IPS-20b (cell line): ENCODE measurements at regions not wholly inside any gene's neighbourhood (a gene's known extent, or its start where the extent isn't known, plus 50 kb on each side); places are given as distances from the start of the nearest gene placed in this dataset.
"Not testable (repeated sequence)": the region's sequence is repeated elsewhere in the genome, so short reads cannot be mapped to it uniquely, and the experiment has no call there.

Source experiments
- H3K27ac ChIP-seq: one replicate; pipeline ENCODE4 v1.5.1; 2013; ENCODE audit warnings: low read length
- H3K27me3 ChIP-seq: 2 replicates; pipeline ENCODE4 v1.6.1; 2013; ENCODE audit warnings: mild to moderate bottlenecking, low read length, inconsistent platforms; ENCODE audit not compliant: insufficient read depth
- H3K36me3 ChIP-seq: 2 replicates; pipeline ENCODE4 v1.6.1; 2013; ENCODE audit warnings: low read depth, mild to moderate bottlenecking, inconsistent platforms, low read length, moderate library complexity; ENCODE audit not compliant: insufficient read depth
- H3K4me1 ChIP-seq: 2 replicates; pipeline ENCODE4 v1.6.1; 2013; ENCODE audit warnings: mild to moderate bottlenecking, control low read depth, inconsistent platforms, low read length, moderate library complexity; ENCODE audit not compliant: insufficient read depth
- H3K4me3 ChIP-seq: 2 replicates; pipeline ENCODE4 v1.5.1; 2013; ENCODE audit warnings: mild to moderate bottlenecking, low read length, inconsistent platforms
- H3K9ac ChIP-seq: 2 replicates; pipeline ENCODE4 v1.6.1; 2013; ENCODE audit warnings: low read depth, mild to moderate bottlenecking, inconsistent platforms, low read length, moderate library complexity
- H3K9me3 ChIP-seq: 2 replicates; pipeline ENCODE4 v1.6.1; 2013; ENCODE audit warnings: mild to moderate bottlenecking, low read depth, low read length, inconsistent platforms; ENCODE audit not compliant: insufficient read depth

DNA sequence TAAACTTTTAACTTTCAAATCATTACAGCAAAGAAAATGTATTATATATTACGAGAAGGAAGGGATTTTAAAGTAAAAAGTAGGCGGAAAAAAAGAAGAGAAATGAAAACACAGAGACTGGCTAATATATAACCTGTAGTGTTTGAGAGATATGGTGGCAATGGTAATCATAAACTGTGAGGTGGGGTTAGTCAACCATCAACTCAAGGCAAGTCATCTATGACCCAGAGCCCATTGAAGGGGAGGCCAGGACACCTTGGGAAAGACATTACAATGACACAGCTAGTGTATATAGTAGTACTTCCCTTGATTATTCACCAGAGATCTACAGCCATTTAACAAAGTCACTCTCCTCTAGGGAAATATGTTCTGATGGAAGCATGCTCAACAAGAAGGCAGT lies 423.9 kb upstream of the PITX2 start:
- no peak overlapping the region for H3K9ac ChIP-seq
- no peaks in the 10 kb centered on the region for H3K27me3 ChIP-seq
- no peaks in the 10 kb centered on the region for H3K36me3 ChIP-seq
- peaks cover 3% of the 10 kb centered on the region; the same call in 1 of the 2 replicates for H3K4me1 ChIP-seq
- no peak overlapping the region for H3K4me3 ChIP-seq
- no peaks in the 10 kb centered on the region; the same call in 1 of the 2 replicates for H3K9me3 ChIP-seq
- H3K27ac ChIP-seq = no peak overlapping the region

DNA sequence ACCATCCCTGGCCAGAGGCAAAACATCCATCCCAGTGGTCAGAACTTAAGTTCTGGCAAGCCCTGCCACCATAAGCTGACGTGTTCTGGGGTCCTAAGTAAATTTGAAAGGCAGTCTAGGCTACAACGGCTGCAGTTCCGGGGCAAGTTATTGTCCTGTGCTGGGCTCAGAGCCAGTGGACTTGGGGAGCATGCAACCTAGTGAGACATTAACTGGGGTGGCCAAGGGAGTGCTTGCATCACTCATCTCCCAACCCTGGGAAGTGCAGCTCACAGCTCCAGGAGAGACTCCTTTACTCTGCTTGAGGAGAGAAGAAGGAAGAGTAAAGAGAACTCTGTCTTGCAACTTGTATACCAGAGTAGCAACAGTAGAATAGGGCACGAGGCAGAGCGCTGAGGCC lies 425.4 kb upstream of the PITX2 start:
- Histone ChIP-seq H3K9ac (no peak overlapping the region), H3K27ac (no peak overlapping the region), H3K4me1 (no peaks in the 10 kb centered on the region), H3K36me3 (no peaks in the 10 kb centered on the region), H3K27me3 (no peaks in the 10 kb centered on the region), H3K9me3 (no peaks in the 10 kb centered on the region; the same call in 1 of the 2 replicates), H3K4me3 (no peak overlapping the region)

DNA sequence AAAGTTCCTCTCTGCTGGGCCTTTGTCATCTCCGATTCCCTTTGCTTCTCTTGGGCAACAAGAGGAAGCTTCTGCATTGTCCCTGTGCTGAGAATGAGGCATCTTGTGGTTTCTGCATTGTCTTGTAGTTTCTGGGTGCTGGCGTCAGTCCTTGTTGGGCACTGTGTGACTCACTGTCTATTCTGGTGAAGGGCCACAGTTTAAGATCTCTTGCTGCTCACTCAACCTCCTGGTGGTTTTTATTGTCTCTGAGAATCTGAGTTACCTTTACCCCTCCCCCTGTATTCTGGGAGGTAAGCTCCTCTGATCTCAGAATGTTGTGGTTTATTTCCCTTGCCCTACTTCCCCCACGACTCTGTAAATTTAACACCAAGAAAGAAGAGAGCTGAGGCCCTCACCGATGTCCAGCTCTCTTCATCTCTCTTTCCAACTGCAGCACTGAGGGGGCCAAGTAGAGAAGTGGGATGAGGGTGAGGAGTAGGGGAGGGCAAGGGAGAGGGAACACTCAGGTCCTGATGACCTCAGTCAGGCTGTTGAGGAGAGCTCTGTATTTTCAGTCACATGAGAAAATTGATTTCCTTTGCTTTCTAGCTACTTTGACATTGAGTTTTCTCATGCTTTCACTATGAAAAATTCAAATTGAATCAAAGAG lies 441.6 kb upstream of the PITX2 start:
- Histone ChIP-seq H3K9me3 (no peaks in the 10 kb centered on the region), H3K9ac (no peak overlapping the region), H3K27me3 (no peaks in the 10 kb centered on the region), H3K4me3 (no peak overlapping the region), H3K27ac (no peak overlapping the region), H3K36me3 (no peaks in the 10 kb centered on the region), H3K4me1 (peaks cover 4% of the 10 kb centered on the region; the same call in 1 of the 2 replicates)

- Histone ChIP-seq H3K4me3 (no peak overlapping the region), H3K27me3 (no peaks in the 10 kb centered on the region), H3K27ac (no peak overlapping the region), H3K9ac (no peak overlapping the region), H3K9me3 (no peaks in the 10 kb centered on the region), H3K4me1 (peaks cover 4% of the 10 kb centered on the region; the same call in 1 of the 2 replicates), H3K36me3 (no peaks in the 10 kb centered on the region)
Observed at GRCh38 chr4:111066001-111066400, 443.1 kb upstream of the PITX2 start.

DNA sequence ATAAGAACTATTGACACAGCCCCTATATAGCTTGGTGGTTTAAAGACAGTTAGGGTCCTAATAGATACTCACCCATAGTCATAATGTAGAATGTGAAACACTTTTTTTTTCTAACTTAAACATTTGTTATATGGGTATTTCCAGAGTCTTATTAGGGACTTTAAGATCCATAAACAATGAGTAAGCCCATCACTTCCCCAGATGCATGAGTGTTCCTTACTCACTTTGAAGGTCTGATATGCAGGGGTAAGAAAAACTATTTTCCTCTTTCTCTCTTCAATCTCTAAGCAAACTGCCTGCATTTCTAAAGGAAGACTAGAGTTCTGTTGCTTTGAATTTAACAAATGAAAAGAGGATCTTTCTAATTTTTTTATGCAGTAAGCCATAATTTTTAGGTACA lies 443.6 kb upstream of the PITX2 start:
- no peak overlapping the region for H3K27ac ChIP-seq
- H3K36me3 ChIP-seq = no peaks in the 10 kb centered on the region
- no peak overlapping the region for H3K4me3 ChIP-seq
- H3K9ac ChIP-seq = no peak overlapping the region
- peaks cover 4% of the 10 kb centered on the region; the same call in 1 of the 2 replicates for H3K4me1 ChIP-seq
- H3K27me3 ChIP-seq = no peaks in the 10 kb centered on the region
- no peaks in the 10 kb centered on the region for H3K9me3 ChIP-seq

DNA sequence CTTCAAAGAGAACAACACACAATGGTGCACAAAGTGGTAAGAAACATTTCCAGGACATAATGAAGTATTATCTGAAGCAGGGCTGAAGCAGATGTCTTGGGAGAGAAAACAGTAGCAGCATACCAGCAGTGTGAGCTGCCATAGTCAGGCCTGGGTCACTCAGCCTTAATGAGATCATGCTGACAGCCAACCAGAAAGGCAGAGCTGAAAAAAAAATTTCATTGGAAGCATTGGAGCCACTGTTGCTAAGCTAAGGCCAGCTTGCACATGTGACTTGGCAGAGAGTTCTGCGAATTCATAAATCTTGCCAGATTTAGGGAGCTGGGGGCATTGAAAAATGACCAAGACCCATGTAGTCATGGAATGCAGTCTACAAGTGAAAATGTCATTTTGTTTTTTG lies 444.0 kb upstream of the PITX2 start:
- peaks cover 4% of the 10 kb centered on the region; the same call in 1 of the 2 replicates for H3K4me1 ChIP-seq
- H3K9me3 ChIP-seq = no peaks in the 10 kb centered on the region
- no peak overlapping the region for H3K9ac ChIP-seq
- no peaks in the 10 kb centered on the region for H3K27me3 ChIP-seq
- no peaks in the 10 kb centered on the region for H3K36me3 ChIP-seq
- no peak overlapping the region for H3K27ac ChIP-seq
- no peak overlapping the region for H3K4me3 ChIP-seq

DNA sequence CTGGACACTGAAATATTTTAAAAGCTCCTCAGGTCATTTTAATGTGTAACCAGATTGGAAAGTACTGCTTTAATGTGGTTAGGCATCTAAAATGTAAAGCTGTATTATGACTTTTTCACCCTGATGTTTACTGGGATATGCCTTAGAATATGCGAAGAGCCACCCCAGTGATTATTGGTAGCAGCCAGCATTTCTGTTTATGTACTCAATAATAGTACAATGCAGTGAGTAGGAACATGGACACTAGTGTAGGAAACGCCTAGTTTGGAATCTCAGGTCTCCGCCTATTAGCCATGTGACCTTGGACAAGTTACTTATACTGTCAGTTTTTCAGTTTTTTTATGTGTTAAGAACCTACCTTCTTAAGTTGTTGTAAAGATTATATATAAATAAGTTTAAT lies 446.0 kb upstream of the PITX2 start:
- Histone ChIP-seq H3K4me3 (no peak overlapping the region), H3K9me3 (no peaks in the 10 kb centered on the region), H3K4me1 (peaks cover 2% of the 10 kb centered on the region; the same call in 1 of the 2 replicates), H3K36me3 (no peaks in the 10 kb centered on the region), H3K27me3 (no peaks in the 10 kb centered on the region), H3K27ac (no peak overlapping the region), H3K9ac (no peak overlapping the region)

GRCh38 chr4:111070390-111070789 lies 447.5 kb upstream of the PITX2 start:
- H3K27ac ChIP-seq = no peak overlapping the region
- no peaks in the 10 kb centered on the region for H3K27me3 ChIP-seq
- no peaks in the 10 kb centered on the region for H3K9me3 ChIP-seq
- no peaks in the 10 kb centered on the region for H3K36me3 ChIP-seq
- H3K9ac ChIP-seq = no peak overlapping the region
- H3K4me1 ChIP-seq = no peaks in the 10 kb centered on the region
- H3K4me3 ChIP-seq = no peak overlapping the region

DNA sequence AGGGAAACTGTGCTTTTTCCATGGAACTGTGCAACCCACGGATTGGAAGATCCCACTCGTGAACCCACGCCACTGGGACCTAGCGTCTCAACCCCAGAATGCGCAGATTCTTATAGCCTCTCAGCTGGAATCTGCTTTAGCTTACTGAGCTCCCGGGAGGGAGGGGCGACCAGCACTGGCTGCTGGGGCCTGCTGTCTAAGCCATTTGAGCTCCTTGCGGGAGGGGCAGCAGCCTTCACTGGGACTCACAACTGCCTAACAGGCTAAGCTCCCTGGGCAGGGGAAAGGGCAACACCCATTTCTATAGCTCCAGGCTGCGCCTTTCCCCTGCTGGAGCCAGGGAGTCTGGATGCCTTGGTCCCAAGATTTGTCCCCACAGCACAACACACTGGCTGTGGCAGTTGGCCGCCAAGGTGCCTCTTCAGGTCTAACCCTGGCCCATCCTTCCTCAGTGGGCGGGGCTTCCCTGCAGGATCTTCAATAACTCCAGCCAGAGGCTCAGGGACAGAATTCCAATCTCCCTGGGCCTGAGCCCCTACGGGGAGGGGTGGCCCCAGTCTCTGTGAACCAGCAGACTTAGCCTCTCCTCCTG lies 451.7 kb upstream of the PITX2 start:
- Histone ChIP-seq H3K4me3 (no peak overlapping the region), H3K9ac (no peak overlapping the region), H3K36me3 (no peaks in the 10 kb centered on the region), H3K4me1 (no peaks in the 10 kb centered on the region), H3K27me3 (no peaks in the 10 kb centered on the region), H3K9me3 (no peaks in the 10 kb centered on the region), H3K27ac (no peak overlapping the region)

DNA sequence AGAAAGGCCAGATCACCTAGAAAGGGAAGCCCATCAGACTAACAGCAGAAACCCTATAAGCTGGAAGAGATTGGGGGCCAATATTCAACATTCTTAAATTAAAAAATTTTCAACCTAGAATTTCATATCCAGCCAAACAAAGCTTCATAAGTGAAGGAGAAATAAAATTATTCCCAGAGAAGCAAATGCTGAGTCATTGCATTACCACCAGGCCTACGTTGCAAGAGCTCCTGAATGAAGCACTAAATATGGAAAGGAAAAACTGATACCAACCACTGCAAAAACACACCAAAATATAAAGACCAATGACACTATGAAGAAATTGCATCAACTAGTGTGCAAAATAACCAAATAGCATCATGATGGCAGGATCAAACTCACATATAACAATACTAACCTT lies 453.4 kb upstream of the PITX2 start:
- not testable (repeated sequence) for H3K9ac ChIP-seq, H3K27me3 ChIP-seq, H3K27ac ChIP-seq, H3K4me3 ChIP-seq, H3K9me3 ChIP-seq, H3K4me1 ChIP-seq, H3K36me3 ChIP-seq

DNA sequence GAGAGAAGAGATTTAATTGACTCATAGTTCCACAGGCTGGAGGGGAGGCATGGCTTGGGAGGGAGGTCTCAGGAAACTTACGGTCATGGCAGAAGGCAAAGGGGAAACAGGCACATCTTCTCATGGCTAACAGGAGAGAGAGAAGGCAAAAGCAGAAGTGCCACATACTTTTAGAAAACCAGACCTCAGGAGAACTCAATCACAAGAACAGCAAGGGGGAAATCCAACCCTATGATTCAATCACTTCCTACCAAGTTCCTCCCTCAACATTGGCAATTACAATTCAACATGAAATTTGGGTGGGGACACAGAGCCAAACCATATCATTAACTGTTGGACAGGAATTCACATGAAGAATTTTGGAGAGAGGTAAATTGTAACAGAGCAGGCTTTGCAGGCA lies 485.3 kb upstream of the PITX2 start:
- no peaks in the 10 kb centered on the region for H3K9me3 ChIP-seq
- H3K4me3 ChIP-seq = no peak overlapping the region
- H3K27me3 ChIP-seq = no peaks in the 10 kb centered on the region
- H3K4me1 ChIP-seq = no peaks in the 10 kb centered on the region
- no peak overlapping the region for H3K27ac ChIP-seq
- H3K9ac ChIP-seq = no peak overlapping the region
- no peaks in the 10 kb centered on the region for H3K36me3 ChIP-seq

- Histone ChIP-seq H3K27ac (no peak overlapping the region), H3K4me3 (no peak overlapping the region), H3K4me1 (no peaks in the 10 kb centered on the region), H3K9ac (no peak overlapping the region), H3K9me3 (no peaks in the 10 kb centered on the region), H3K36me3 (no peaks in the 10 kb centered on the region), H3K27me3 (no peaks in the 10 kb centered on the region)
Observed at GRCh38 chr4:111113591-111113990, 490.7 kb upstream of the PITX2 start.
